ENCODE measurements at regions not wholly inside any gene's neighbourhood (a gene's known extent, or its start where the extent isn't known, plus 50 kb on each side); places are given as distances from the start of the nearest gene placed in this dataset.
"Not testable (repeated sequence)": the region's sequence is repeated elsewhere in the genome, so short reads cannot be mapped to it uniquely, and the experiment has no call there.

- no peaks in the 10 kb centered on the region for H3K36me3 Mint-ChIP-seq
- peaks cover 6% of the 10 kb centered on the region for H3K27me3 Mint-ChIP-seq
- H3K4me1 Mint-ChIP-seq, result no peaks in the 10 kb centered on the region
- H3K4me3 Mint-ChIP-seq, result no peak overlapping the region
- H3K27ac Mint-ChIP-seq, result no peak overlapping the region
- H3K9me3 Mint-ChIP-seq, result peaks cover 0 to 2% (median 2%) of the 10 kb centered on the region in 3 donors
Measured at GRCh38 chr16:85517154-85517553, 96.0 kb upstream of the GSE1 start.

GRCh38 chr16:85517563-85518179 lies 95.5 kb upstream of the GSE1 start:
- peaks cover 0 to 2% (median 2%) of the 10 kb centered on the region in 3 donors for H3K9me3 Mint-ChIP-seq
- H3K4me1 Mint-ChIP-seq, result no peaks in the 10 kb centered on the region
- H3K27ac Mint-ChIP-seq, result no peak overlapping the region
- no peaks in the 10 kb centered on the region for H3K36me3 Mint-ChIP-seq
- peaks cover 6% of the 10 kb centered on the region for H3K27me3 Mint-ChIP-seq
- no peak overlapping the region for H3K4me3 Mint-ChIP-seq

GRCh38 chr16:85518398-85519049 lies 94.6 kb upstream of the GSE1 start:
- peaks cover 2% of the 10 kb centered on the region for H3K27me3 Mint-ChIP-seq
- H3K4me3 Mint-ChIP-seq, result no peak overlapping the region
- peak overlapping the region in 1 of 3 donors; percentile 92 for H3K27ac Mint-ChIP-seq
- H3K4me1 Mint-ChIP-seq, result no peaks in the 10 kb centered on the region
- no peaks in the 10 kb centered on the region for H3K36me3 Mint-ChIP-seq
- peaks cover 0 to 2% (median 2%) of the 10 kb centered on the region in 3 donors for H3K9me3 Mint-ChIP-seq

- H3K27ac Mint-ChIP-seq, result peak overlapping the region in 1 of 3 donors; percentile 92
- not testable (repeated sequence) for H3K4me1 Mint-ChIP-seq, H3K27me3 Mint-ChIP-seq, H3K9me3 Mint-ChIP-seq, H3K4me3 Mint-ChIP-seq, H3K36me3 Mint-ChIP-seq
Measured at GRCh38 chr16:85519050-85519440, 94.1 kb upstream of the GSE1 start.

- H3K4me3 Mint-ChIP-seq, result peak overlapping the region in 1 of 4 donors; percentile 54
- peak overlapping the region in 1 of 3 donors; percentile 92 for H3K27ac Mint-ChIP-seq
- H3K9me3 Mint-ChIP-seq, result peaks cover 0 to 2% (median 2%) of the 10 kb centered on the region in 3 donors
- peaks cover 2% of the 10 kb centered on the region for H3K27me3 Mint-ChIP-seq
- no peaks in the 10 kb centered on the region for H3K4me1 Mint-ChIP-seq
- no peaks in the 10 kb centered on the region for H3K36me3 Mint-ChIP-seq
Measured at GRCh38 chr16:85519540-85520231, 93.4 kb upstream of the GSE1 start.

GRCh38 chr16:85520853-85521521 lies 92.1 kb upstream of the GSE1 start:
- Mint-ChIP-seq H3K27me3 (peaks cover 2% of the 10 kb centered on the region), H3K4me1 (no peaks in the 10 kb centered on the region), H3K27ac (no peak overlapping the region), H3K9me3 (peaks cover 0 to 2% (median 2%) of the 10 kb centered on the region in 3 donors), H3K36me3 (no peaks in the 10 kb centered on the region), H3K4me3 (no peak overlapping the region)

GRCh38 chr16:85521552-85522307 lies 91.4 kb upstream of the GSE1 start:
- Mint-ChIP-seq H3K36me3 (no peaks in the 10 kb centered on the region), H3K27ac (no peak overlapping the region), H3K4me3 (no peak overlapping the region), H3K9me3 (peaks cover 0 to 2% (median 2%) of the 10 kb centered on the region in 3 donors), H3K27me3 (peaks cover 4% of the 10 kb centered on the region), H3K4me1 (no peaks in the 10 kb centered on the region)

- Mint-ChIP-seq H3K27me3 (peaks cover 8% of the 10 kb centered on the region), H3K4me1 (no peaks in the 10 kb centered on the region), H3K9me3 (peaks cover 0 to 2% (median 2%) of the 10 kb centered on the region in 3 donors), H3K36me3 (no peaks in the 10 kb centered on the region), H3K27ac (no peak overlapping the region), H3K4me3 (no peak overlapping the region)
Measured at GRCh38 chr16:85522308-85522841, 90.7 kb upstream of the GSE1 start.

- no peaks in the 10 kb centered on the region for H3K4me1 Mint-ChIP-seq
- no peak overlapping the region for H3K27ac Mint-ChIP-seq
- no peaks in the 10 kb centered on the region for H3K36me3 Mint-ChIP-seq
Measured at GRCh38 chr16:85522842-85523601, 90.1 kb upstream of the GSE1 start.

GRCh38 chr16:85523602-85524364 lies 89.3 kb upstream of the GSE1 start:
- Mint-ChIP-seq H3K4me1 (no peaks in the 10 kb centered on the region), H3K4me3 (no peak overlapping the region), H3K36me3 (no peaks in the 10 kb centered on the region), H3K9me3 (peaks cover 0 to 2% (median 2%) of the 10 kb centered on the region in 3 donors), H3K27me3 (peaks cover 6% of the 10 kb centered on the region), H3K27ac (no peak overlapping the region)

More at GRCh38 chr16:85522842-85523601, 90.1 kb upstream of the GSE1 start:
- no peak overlapping the region for H3K4me3 Mint-ChIP-seq
- H3K9me3 Mint-ChIP-seq, result peaks cover 0 to 2% (median 2%) of the 10 kb centered on the region in 3 donors
- H3K27me3 Mint-ChIP-seq, result peaks cover 8% of the 10 kb centered on the region

- Mint-ChIP-seq H3K4me1 (no peaks in the 10 kb centered on the region), H3K9me3 (peaks cover 0 to 2% (median 2%) of the 10 kb centered on the region in 3 donors), H3K36me3 (no peaks in the 10 kb centered on the region), H3K4me3 (no peak overlapping the region), H3K27ac (no peak overlapping the region), H3K27me3 (peaks cover 6% of the 10 kb centered on the region)
Measured at GRCh38 chr16:85524365-85524629, 88.8 kb upstream of the GSE1 start.

- Mint-ChIP-seq H3K4me3 (no peak overlapping the region), H3K27me3 (peaks cover 6% of the 10 kb centered on the region), H3K27ac (no peak overlapping the region), H3K9me3 (no peaks in the 10 kb centered on the region), H3K4me1 (no peaks in the 10 kb centered on the region), H3K36me3 (no peaks in the 10 kb centered on the region)
Measured at GRCh38 chr16:85524630-85525419, 88.3 kb upstream of the GSE1 start.
